Lung (tissue), 11 donors: ENCODE measurements at regions not wholly inside any gene's neighbourhood (a gene's known extent, or its start where the extent isn't known, plus 50 kb on each side); places are given as distances from the start of the nearest gene placed in this dataset.

ENCODE experiments used
- ATAC-seq: fragments of 200-7000 bp; cut with Tn5 transposase; one replicate; pipeline ENCODE4 v1.9.1; 2020; ENCODE audit warnings: moderate number of reproducible peaks; ENCODE audit not compliant: insufficient read depth, low FRiP score
- DNase-seq, 3 donors: peaks; one replicate each; pipeline ENCODE4 v3.0.0-alpha.2; 2013 to 2017
- H3K27ac ChIP-seq, 2 donors: one replicate each; pipeline ENCODE4 v1.5.1; 2013; ENCODE audit warnings: mild to moderate bottlenecking in 2 of 2, moderate library complexity in 2 of 2, control low read depth in 1 of 2, inconsistent platforms in 1 of 2, low read depth in 1 of 2, low read length in 1 of 2
- H3K27me3 ChIP-seq, 3 donors: one replicate each; pipeline ENCODE4 v1.5.1; 2013; ENCODE audit warnings: low read length in 2 of 3; ENCODE audit not compliant: control insufficient read depth in 3 of 3, insufficient read depth in 3 of 3
- H3K36me3 ChIP-seq, 4 donors: one replicate each; pipeline ENCODE4 v1.5.1; 2013; ENCODE audit warnings: low read length in 4 of 4, mild to moderate bottlenecking in 1 of 4, moderate library complexity in 1 of 4; ENCODE audit not compliant: control insufficient read depth in 4 of 4, insufficient read depth in 4 of 4
- H3K4me1 ChIP-seq, 5 donors: one replicate each; pipeline ENCODE4 v1.5.1; 2013; ENCODE audit warnings: low read length in 5 of 5, mild to moderate bottlenecking in 2 of 5, moderate library complexity in 1 of 5; ENCODE audit not compliant: control insufficient read depth in 5 of 5, insufficient read depth in 5 of 5
- H3K4me3 ChIP-seq: one replicate; pipeline ENCODE4 v1.5.1; 2013; ENCODE audit warnings: mild to moderate bottlenecking, control low read depth, moderate library complexity
- H3K9ac ChIP-seq, 2 donors: one replicate each; pipeline ENCODE4 v1.5.1; 2013; ENCODE audit warnings: low read length in 2 of 2, control low read depth in 1 of 2; ENCODE audit not compliant: insufficient read depth in 1 of 2
- H3K9me3 ChIP-seq, 4 donors: one replicate each; pipeline ENCODE4 v1.5.1; 2013; ENCODE audit warnings: low read length in 3 of 4, mild to moderate bottlenecking in 1 of 4, moderate library complexity in 1 of 4; ENCODE audit not compliant: control insufficient read depth in 4 of 4, insufficient read depth in 3 of 4
- WGBS, 2 donors: extraction: QIAGEN DNeasy Blood & Tissue Kit; methylation state at CpG; one replicate each; pipeline ENCODE4 v1.1.7; 2013; 5-methylcytosine and 5-hydroxymethylcytosine counted together
- TF ChIP-seq, protein P1 (sequence below): IDR thresholded peaks from 2 replicates; pipeline ENCODE4 v1.5.1; 2012; ENCODE audit warnings: mild to moderate bottlenecking; ENCODE audit errors: control extremely low read depth, extremely low read depth
- donor health status: control.
- donor health status: control.
- donor health status: Bipolar disorder and iron deficiency.
- donor health status: healthy.
- donor health status: DM: yes; HTN: yes; CAD: no.

DNA sequence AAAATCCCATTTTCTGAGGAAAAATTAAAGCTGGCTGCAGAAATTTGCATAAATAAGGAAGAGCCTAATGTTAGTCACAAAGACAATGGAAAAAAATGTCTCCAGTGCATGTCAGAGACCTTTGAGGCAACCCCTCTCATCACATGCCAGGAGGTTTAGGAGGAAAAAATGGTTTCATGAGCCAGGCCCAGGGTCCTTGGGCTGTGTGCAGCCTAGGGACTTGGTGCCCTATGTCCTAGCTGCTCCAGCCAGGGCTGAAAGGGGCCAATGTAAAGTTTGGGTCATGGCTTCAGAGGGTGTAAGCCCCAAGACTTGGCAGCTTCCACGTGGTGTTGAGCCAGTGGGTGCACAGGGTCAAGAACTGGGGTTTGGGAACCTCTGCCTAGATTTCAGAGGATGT lies 1252.6 kb downstream of the PCDH9 start:
- H3K4me1 ChIP-seq: no peaks in the 10 kb centered on the region
- no peak for DNase-seq
- WGBS, 2 donors: 41 to 53% methylated on average over 1 of the region's 1 CpG

DNA sequence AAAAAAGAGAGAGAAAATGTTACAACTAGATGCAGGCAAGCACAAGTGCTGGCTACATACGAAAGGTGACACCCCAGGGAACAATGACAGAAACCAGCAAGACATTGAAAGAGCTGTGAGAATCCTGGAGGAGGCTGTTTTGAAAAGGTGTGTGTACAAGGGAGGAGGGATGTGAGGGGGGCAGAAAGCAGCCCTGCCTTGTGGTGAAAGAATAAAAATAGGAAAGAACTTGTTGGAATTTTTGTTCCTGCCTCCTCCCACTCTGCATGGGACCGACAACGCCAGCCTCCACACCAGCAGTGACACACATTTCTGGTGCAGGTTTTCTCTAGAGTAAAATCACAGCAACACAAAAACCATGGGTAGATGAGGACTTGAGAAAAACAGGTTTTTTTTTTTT lies 1258.6 kb downstream of the PCDH9 start:
- Histone ChIP-seq H3K36me3 (no peaks in the 10 kb centered on the region), H3K9ac (no peak overlapping the region), H3K9me3 (no peaks in the 10 kb centered on the region), H3K4me1 (no peaks in the 10 kb centered on the region), H3K27ac (no peak overlapping the region), H3K4me3 (no peak overlapping the region), H3K27me3 (no peaks in the 10 kb centered on the region)
- WGBS, 2 donors: 62 to 76% methylated on average over 3 of the region's 3 CpGs
- DNase-seq (no peak), ATAC-seq (no peak)
- TF ChIP-seq, protein P1, sequence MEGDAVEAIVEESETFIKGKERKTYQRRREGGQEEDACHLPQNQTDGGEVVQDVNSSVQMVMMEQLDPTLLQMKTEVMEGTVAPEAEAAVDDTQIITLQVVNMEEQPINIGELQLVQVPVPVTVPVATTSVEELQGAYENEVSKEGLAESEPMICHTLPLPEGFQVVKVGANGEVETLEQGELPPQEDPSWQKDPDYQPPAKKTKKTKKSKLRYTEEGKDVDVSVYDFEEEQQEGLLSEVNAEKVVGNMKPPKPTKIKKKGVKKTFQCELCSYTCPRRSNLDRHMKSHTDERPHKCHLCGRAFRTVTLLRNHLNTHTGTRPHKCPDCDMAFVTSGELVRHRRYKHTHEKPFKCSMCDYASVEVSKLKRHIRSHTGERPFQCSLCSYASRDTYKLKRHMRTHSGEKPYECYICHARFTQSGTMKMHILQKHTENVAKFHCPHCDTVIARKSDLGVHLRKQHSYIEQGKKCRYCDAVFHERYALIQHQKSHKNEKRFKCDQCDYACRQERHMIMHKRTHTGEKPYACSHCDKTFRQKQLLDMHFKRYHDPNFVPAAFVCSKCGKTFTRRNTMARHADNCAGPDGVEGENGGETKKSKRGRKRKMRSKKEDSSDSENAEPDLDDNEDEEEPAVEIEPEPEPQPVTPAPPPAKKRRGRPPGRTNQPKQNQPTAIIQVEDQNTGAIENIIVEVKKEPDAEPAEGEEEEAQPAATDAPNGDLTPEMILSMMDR: no peak

More for the DNA sequence above, 1252.6 kb downstream of the PCDH9 start:
- Histone ChIP-seq H3K36me3 (no peaks in the 10 kb centered on the region), H3K9ac (no peak overlapping the region), H3K4me3 (no peak overlapping the region), H3K9me3 (peaks cover 0 to 3% (median 0%) of the 10 kb centered on the region in 4 donors), H3K27ac (no peak overlapping the region), H3K27me3 (no peaks in the 10 kb centered on the region)
- TF ChIP-seq, protein P1: no peak
- no peak for ATAC-seq

DNA sequence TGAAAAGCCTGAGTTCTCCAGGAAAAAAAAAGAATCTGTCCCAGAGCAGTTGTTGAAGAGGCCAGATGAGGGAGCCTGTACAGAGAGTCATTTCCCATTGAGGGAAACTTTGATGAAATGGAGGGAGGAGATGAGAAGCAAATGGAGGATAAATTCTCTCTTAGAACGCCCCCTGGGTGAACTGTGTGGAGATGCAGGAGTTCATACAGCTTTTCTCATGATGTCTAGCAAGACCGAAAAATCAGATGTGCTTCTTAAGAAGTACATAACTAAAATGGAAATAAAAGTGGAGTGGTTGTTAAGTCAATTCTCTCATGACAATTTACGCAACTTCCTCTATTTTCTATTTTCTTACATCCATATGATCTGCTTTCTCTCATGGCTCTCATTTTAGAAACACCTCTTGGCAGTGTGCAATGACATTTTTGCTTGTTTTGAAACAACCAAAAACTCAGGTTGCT lies 1263.1 kb downstream of the PCDH9 start:
- Histone ChIP-seq H3K36me3 (no peaks in the 10 kb centered on the region), H3K9me3 (no peaks in the 10 kb centered on the region), H3K9ac (no peak overlapping the region), H3K4me1 (no peaks in the 10 kb centered on the region), H3K4me3 (no peak overlapping the region), H3K27ac (no peak overlapping the region), H3K27me3 (no peaks in the 10 kb centered on the region)
- WGBS, 2 donors: 69 to 77% methylated on average over 3 of the region's 3 CpGs
- TF ChIP-seq, protein P1: no peak
- peak in 1 of 3 donors; percentile 2 for DNase-seq
- ATAC-seq: no peak

DNA sequence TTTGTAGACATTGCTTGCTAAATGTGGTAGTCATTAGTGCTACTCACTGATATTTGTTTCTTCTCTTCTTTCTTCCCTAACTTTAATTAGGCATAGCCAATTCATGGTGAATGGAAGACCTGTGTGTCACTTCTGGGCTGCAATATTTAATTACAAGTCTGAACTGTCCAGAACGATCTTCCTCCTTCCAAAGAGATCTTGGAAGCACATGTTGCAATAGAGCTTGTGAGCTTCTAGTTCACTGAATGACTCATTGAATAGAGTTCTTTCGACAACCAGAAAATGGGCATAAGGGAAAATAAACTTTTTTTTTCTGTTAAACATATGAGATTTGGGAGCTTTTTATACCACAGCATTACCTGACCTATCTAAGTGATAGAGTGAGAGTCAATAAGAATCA lies 1264.6 kb downstream of the PCDH9 start:
- H3K27me3 ChIP-seq: no peaks in the 10 kb centered on the region
- H3K36me3 ChIP-seq: no peaks in the 10 kb centered on the region
- no peaks in the 10 kb centered on the region for H3K9me3 ChIP-seq
- no peak overlapping the region for H3K9ac ChIP-seq
- ATAC-seq (no peak), DNase-seq (no peak)
- no peak overlapping the region for H3K4me3 ChIP-seq
- TF ChIP-seq, protein P1: no peak
- no peaks in the 10 kb centered on the region for H3K4me1 ChIP-seq
- 89 to 92% methylated on average over 2 of the region's 2 CpGs for WGBS, 2 donors
- no peak overlapping the region for H3K27ac ChIP-seq
